GM12891 (cell line): ENCODE measurements at regions not wholly inside any gene's neighbourhood (a gene's known extent, or its start where the extent isn't known, plus 50 kb on each side); places are given as distances from the start of the nearest gene placed in this dataset.

Source experiments
- PAX5 ChIP-seq: IDR thresholded peaks from 2 replicates; pipeline ENCODE4 v1.6.1; 2011; ENCODE audit warnings: low read length, moderate library complexity, mild to moderate bottlenecking; ENCODE audit not compliant: insufficient read depth, severe bottlenecking
- POLR2A ChIP-seq: IDR thresholded peaks from 2 replicates; pipeline ENCODE4 v1.6.1; 2011; ENCODE audit warnings: low read depth, low read length, control low read depth
- POLR2AphosphoS5 ChIP-seq: IDR thresholded peaks from 2 replicates; pipeline ENCODE4 v1.6.1; 2011; ENCODE audit warnings: low read depth, low read length, control low read depth
- POU2F2 ChIP-seq: IDR thresholded peaks from 2 replicates; pipeline ENCODE4 v1.6.1; 2011; ENCODE audit warnings: low read depth, mild to moderate bottlenecking, control low read depth, low read length, moderate library complexity
- SPI1 ChIP-seq: IDR thresholded peaks from 2 replicates; pipeline ENCODE4 v1.6.1; 2011; ENCODE audit warnings: low read depth, low read length, control low read depth
- TAF1 ChIP-seq: IDR thresholded peaks from 2 replicates; pipeline ENCODE4 v1.6.1; 2011; ENCODE audit warnings: low read depth, low read length, control low read depth

- TF ChIP-seq POLR2AphosphoS5 (no peak), POLR2A (no peak), TAF1 (no peak), POU2F2 (no peak), SPI1 (no peak), PAX5 (no peak)
Observed at GRCh38 chr11:70713086-70713835, 314.9 kb downstream of the CTTN start.
